ENCODE measurements at regions not wholly inside any gene's neighbourhood (a gene's known extent, or its start where the extent isn't known, plus 50 kb on each side); places are given as distances from the start of the nearest gene placed in this dataset.

GRCh38 chr7:96531331-96531730 is 178.3 kb downstream of the SEM1 start:
- no peak overlapping the region for H3K4me3 ChIP-seq (ENCODE audit: insufficient read depth, low read depth, low read length)
- H2AFZ ChIP-seq (ENCODE audit: low read depth, low read length): no peak overlapping the region
- H3K27me3 ChIP-seq (ENCODE audit: insufficient read depth, low read length): no peaks in the 10 kb centered on the region
- no peak overlapping the region for H3K9ac ChIP-seq (ENCODE audit: low read length)
- no peak overlapping the region for H3K4me3 Mint-ChIP-seq (ENCODE audit: unreplicated experiment)
- TF ChIP-seq EZH2 (IDR thresholded peaks at IDR 0.05; ENCODE audit: insufficient read depth, low read length): no peak
- TF ChIP-seq CTCF (IDR thresholded peaks at IDR 0.05; ENCODE audit: insufficient read depth, low read depth, low read length): no peak
- no peaks in the 10 kb centered on the region for H3K79me2 ChIP-seq (ENCODE audit: insufficient read depth, low read length)
- no peaks in the 10 kb centered on the region for H4K20me1 ChIP-seq (ENCODE audit: insufficient read depth, low read length)
- H3K4me1 Mint-ChIP-seq (ENCODE audit: low read depth, unreplicated experiment): no peaks in the 10 kb centered on the region
- H3K27me3 Mint-ChIP-seq (ENCODE audit: low read depth, unreplicated experiment): no peaks in the 10 kb centered on the region
- no peak overlapping the region for H3K4me2 ChIP-seq (ENCODE audit: low read length)
- H3K9me3 Mint-ChIP-seq (ENCODE audit: unreplicated experiment): no peaks in the 10 kb centered on the region
- FAIRE-seq (no peak), DNase-seq (ENCODE audit: low read depth) (no peak)
- H3K9me3 ChIP-seq (ENCODE audit: insufficient read depth, low read depth, low read length): no peaks in the 10 kb centered on the region
- no peaks in the 10 kb centered on the region for H3K4me1 ChIP-seq (ENCODE audit: insufficient read depth, low read length)
- no peak overlapping the region for H3K27ac ChIP-seq (ENCODE audit: low read depth, low read length)
- H3K27ac Mint-ChIP-seq (ENCODE audit: unreplicated experiment): no peak overlapping the region
- no peaks in the 10 kb centered on the region for H3K36me3 ChIP-seq (ENCODE audit: insufficient read depth, low read length)
- H3K36me3 Mint-ChIP-seq (ENCODE audit: low read depth, unreplicated experiment): no peaks in the 10 kb centered on the region

- Mint-ChIP-seq H3K4me3 (ENCODE audit: unreplicated experiment) (no peak overlapping the region), H3K36me3 (ENCODE audit: low read depth, unreplicated experiment) (no peaks in the 10 kb centered on the region), H3K4me1 (ENCODE audit: low read depth, unreplicated experiment) (no peaks in the 10 kb centered on the region), H3K9me3 (ENCODE audit: unreplicated experiment) (no peaks in the 10 kb centered on the region), H3K27ac (ENCODE audit: unreplicated experiment) (no peak overlapping the region), H3K27me3 (ENCODE audit: low read depth, unreplicated experiment) (no peaks in the 10 kb centered on the region)
- TF ChIP-seq EZH2 (IDR thresholded peaks at IDR 0.05; ENCODE audit: insufficient read depth, low read length): no peak
- TF ChIP-seq CTCF (IDR thresholded peaks at IDR 0.05; ENCODE audit: insufficient read depth, low read depth, low read length): no peak
- DNase-seq (ENCODE audit: low read depth) (no peak), FAIRE-seq (no peak)
- H3K9ac ChIP-seq (ENCODE audit: low read length): no peak overlapping the region
- H3K9me3 ChIP-seq (ENCODE audit: insufficient read depth, low read depth, low read length): no peaks in the 10 kb centered on the region
- no peaks in the 10 kb centered on the region for H3K4me1 ChIP-seq (ENCODE audit: insufficient read depth, low read length)
- H3K79me2 ChIP-seq (ENCODE audit: insufficient read depth, low read length): no peaks in the 10 kb centered on the region
- no peak overlapping the region for H2AFZ ChIP-seq (ENCODE audit: low read depth, low read length)
- H3K27me3 ChIP-seq (ENCODE audit: insufficient read depth, low read length): no peaks in the 10 kb centered on the region
- H3K4me2 ChIP-seq (ENCODE audit: low read length): no peak overlapping the region
- no peaks in the 10 kb centered on the region for H4K20me1 ChIP-seq (ENCODE audit: insufficient read depth, low read length)
- H3K27ac ChIP-seq (ENCODE audit: low read depth, low read length): no peak overlapping the region
- H3K4me3 ChIP-seq (ENCODE audit: insufficient read depth, low read depth, low read length): no peak overlapping the region
- H3K36me3 ChIP-seq (ENCODE audit: insufficient read depth, low read length): no peaks in the 10 kb centered on the region
These were observed 178.9 kb downstream of the SEM1 start for GRCh38 chr7:96530786-96531185.

DNA sequence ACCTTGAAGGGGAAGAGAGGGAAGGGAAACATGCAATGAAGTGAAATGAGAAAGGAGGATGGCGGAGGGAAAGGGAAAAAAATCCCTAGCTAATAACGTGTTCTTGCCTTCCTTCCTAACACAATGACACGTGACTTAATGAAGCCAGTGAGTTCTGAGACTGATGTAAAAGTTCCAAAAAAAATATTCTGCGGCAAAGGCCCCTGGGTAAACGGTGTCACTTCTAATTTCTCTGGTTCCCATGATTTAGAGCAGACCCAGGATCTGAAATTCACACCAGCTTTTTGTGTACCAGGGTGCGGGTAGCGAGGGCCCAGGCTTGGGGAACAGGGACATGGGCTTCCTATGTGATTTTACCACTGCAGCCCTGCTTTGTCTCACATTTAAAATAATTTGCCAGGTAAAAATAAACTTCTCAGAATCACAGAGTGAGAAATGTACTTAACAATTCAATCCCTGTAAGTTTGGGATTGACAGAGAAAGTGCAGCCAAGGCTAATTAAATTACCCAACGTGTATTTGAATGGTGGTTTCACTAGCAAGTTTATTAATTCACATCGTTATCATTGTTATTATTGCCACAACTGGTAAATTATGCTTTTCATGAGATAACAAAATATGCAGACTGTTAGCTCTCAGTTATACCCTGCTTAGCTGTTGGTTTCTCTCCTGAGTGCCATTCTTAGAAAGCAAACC is 182.4 kb downstream of the SEM1 start:
- H3K27ac ChIP-seq (ENCODE audit: low read depth, low read length): no peak overlapping the region
- no peak for TF ChIP-seq CTCF (IDR thresholded peaks at IDR 0.05; ENCODE audit: insufficient read depth, low read depth, low read length)
- no peak for TF ChIP-seq EZH2 (IDR thresholded peaks at IDR 0.05; ENCODE audit: insufficient read depth, low read length)
- H3K9ac ChIP-seq (ENCODE audit: low read length): no peak overlapping the region
- no peaks in the 10 kb centered on the region for H3K4me1 Mint-ChIP-seq (ENCODE audit: low read depth, unreplicated experiment)
- no peaks in the 10 kb centered on the region for H3K4me1 ChIP-seq (ENCODE audit: insufficient read depth, low read length)
- no peaks in the 10 kb centered on the region for H3K9me3 ChIP-seq (ENCODE audit: insufficient read depth, low read depth, low read length)
- no peaks in the 10 kb centered on the region for H3K27me3 ChIP-seq (ENCODE audit: insufficient read depth, low read length)
- no peak overlapping the region for H3K4me3 Mint-ChIP-seq (ENCODE audit: unreplicated experiment)
- DNase-seq (ENCODE audit: low read depth) (no peak), FAIRE-seq (no peak)
- H3K36me3 Mint-ChIP-seq (ENCODE audit: low read depth, unreplicated experiment): no peaks in the 10 kb centered on the region
- no peaks in the 10 kb centered on the region for H3K9me3 Mint-ChIP-seq (ENCODE audit: unreplicated experiment)
- no peak overlapping the region for H3K4me3 ChIP-seq (ENCODE audit: insufficient read depth, low read depth, low read length)
- H3K79me2 ChIP-seq (ENCODE audit: insufficient read depth, low read length): no peaks in the 10 kb centered on the region
- H2AFZ ChIP-seq (ENCODE audit: low read depth, low read length): no peak overlapping the region
- H3K4me2 ChIP-seq (ENCODE audit: low read length): no peak overlapping the region
- no peaks in the 10 kb centered on the region for H4K20me1 ChIP-seq (ENCODE audit: insufficient read depth, low read length)
- H3K36me3 ChIP-seq (ENCODE audit: insufficient read depth, low read length): no peaks in the 10 kb centered on the region
- no peak overlapping the region for H3K27ac Mint-ChIP-seq (ENCODE audit: unreplicated experiment)
- H3K27me3 Mint-ChIP-seq (ENCODE audit: low read depth, unreplicated experiment): no peaks in the 10 kb centered on the region

All from astrocyte (in vitro differentiated cells and primary cell).